HEK293T (cell line): ENCODE measurements at regions not wholly inside any gene's neighbourhood (a gene's known extent, or its start where the extent isn't known, plus 50 kb on each side); places are given as distances from the start of the nearest gene placed in this dataset.

Source experiments
- CTCF ChIA-PET: fragments of 350-600 bp; formaldehyde crosslinking; extraction: SDS; loops from one replicate; lab custom pipeline; 2021; ENCODE audit warnings: antibody characterized with exemption, inconsistent platforms; lab: Yijun Ruan, JAX
- POLR2A ChIA-PET: fragments of 350-600 bp; formaldehyde crosslinking; extraction: SDS; loops from one replicate; lab custom pipeline; 2020; ENCODE audit warnings: antibody characterized with exemption, inconsistent platforms; lab: Yijun Ruan, JAX
- DNase-seq: peaks from one replicate; pipeline ENCODE4 v3.0.0; 2012; ENCODE audit warnings: mixed read lengths; ENCODE audit errors: extremely low spot score
- ARNT ChIP-seq: fragments of 450-650 bp; IDR thresholded peaks from 2 replicates; pipeline ENCODE4 v1.6.1; 2017; ENCODE audit warnings: mild to moderate bottlenecking
- BHLHE40 ChIP-seq: fragments of 450-650 bp; IDR thresholded peaks from 2 replicates; pipeline ENCODE4 v1.6.1; 2016; ENCODE audit warnings: mild to moderate bottlenecking, moderate library complexity, borderline replicate concordance
- CTBP1 ChIP-seq: fragments of 450-650 bp; IDR thresholded peaks from 2 replicates; pipeline ENCODE4 v1.6.1; 2016; ENCODE audit warnings: borderline replicate concordance
- ELF4 ChIP-seq: fragments of 450-650 bp; IDR thresholded peaks from 2 replicates; pipeline ENCODE4 v1.6.1; 2017; ENCODE audit warnings: antibody characterized with exemption
- FOXA1 ChIP-seq: fragments of 450-650 bp; IDR thresholded peaks from 2 replicates; pipeline ENCODE4 v1.6.1; 2016; ENCODE audit warnings: mild to moderate bottlenecking
- FOXK2 ChIP-seq: fragments of 450-650 bp; IDR thresholded peaks from 2 replicates; pipeline ENCODE4 v1.6.1; 2016; ENCODE audit warnings: mild to moderate bottlenecking
- FOXM1 ChIP-seq: fragments of 450-650 bp; IDR thresholded peaks from 2 replicates; pipeline ENCODE4 v1.6.1; 2017; ENCODE audit warnings: mild to moderate bottlenecking, borderline replicate concordance
- HDGF ChIP-seq: fragments of 450-650 bp; IDR thresholded peaks from 2 replicates; pipeline ENCODE4 v1.6.1; 2017; ENCODE audit warnings: antibody characterized with exemption, borderline replicate concordance
- L3MBTL2 ChIP-seq: fragments of 450-650 bp; conservative IDR thresholded peaks from 2 replicates; pipeline ENCODE4 v1.6.1; 2016; ENCODE audit warnings: mild to moderate bottlenecking
- LEF1 ChIP-seq: fragments of 450-650 bp; IDR thresholded peaks from 2 replicates; pipeline ENCODE4 v1.6.1; 2017; ENCODE audit warnings: mild to moderate bottlenecking, borderline replicate concordance
- NFRKB ChIP-seq: fragments of 450-650 bp; IDR thresholded peaks from 2 replicates; pipeline ENCODE4 v1.6.1; 2016; ENCODE audit warnings: mild to moderate bottlenecking, moderate library complexity
- SP1 ChIP-seq: fragments of 450-650 bp; IDR thresholded peaks from 2 replicates; pipeline ENCODE4 v1.6.1; 2017
- SUZ12 ChIP-seq: fragments of 450-650 bp; IDR thresholded peaks from 2 replicates; pipeline ENCODE4 v1.6.1; 2016; ENCODE audit warnings: mild to moderate bottlenecking
- TARDBP ChIP-seq: fragments of 450-650 bp; IDR thresholded peaks from 2 replicates; pipeline ENCODE4 v1.6.1; 2016
- ZNF384 ChIP-seq: fragments of 450-650 bp; IDR thresholded peaks from 2 replicates; pipeline ENCODE4 v1.6.1; 2016
- TF ChIP-seq, protein P1 (sequence below): fragments of 450-650 bp; IDR thresholded peaks from 2 replicates; pipeline ENCODE4 v1.6.1; 2016

DNA sequence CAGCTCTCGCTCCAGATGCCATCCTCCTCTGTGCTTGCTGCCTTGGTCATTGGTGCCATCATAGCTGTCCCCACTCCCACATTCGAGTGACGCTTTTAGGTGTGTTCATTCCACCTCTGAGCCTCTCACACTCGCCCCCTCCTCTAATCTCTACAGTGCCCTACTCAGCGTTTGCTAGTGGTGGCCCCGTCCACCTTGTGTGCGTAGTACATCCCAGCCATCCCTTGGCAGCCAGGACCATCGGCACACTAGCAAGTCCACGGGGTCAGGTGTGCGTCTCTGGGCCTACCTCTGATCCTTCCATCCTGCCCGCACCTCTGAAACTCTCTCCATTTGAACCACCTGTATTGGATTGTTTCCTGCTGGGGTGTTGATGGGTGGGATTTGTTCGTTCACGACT, 54.2 kb upstream of the RGMA start:
- no peak for TF ChIP-seq FOXM1
- TF ChIP-seq ARNT: no peak
- no peak for DNase-seq
- ChIA-PET POLR2A (interaction anchor here (0.5 kb wide), 1 partner anchor 17 kb away, joined by 3 read pairs; no protein-coding TSS in a partner anchor), CTCF (no interaction called here)

DNA sequence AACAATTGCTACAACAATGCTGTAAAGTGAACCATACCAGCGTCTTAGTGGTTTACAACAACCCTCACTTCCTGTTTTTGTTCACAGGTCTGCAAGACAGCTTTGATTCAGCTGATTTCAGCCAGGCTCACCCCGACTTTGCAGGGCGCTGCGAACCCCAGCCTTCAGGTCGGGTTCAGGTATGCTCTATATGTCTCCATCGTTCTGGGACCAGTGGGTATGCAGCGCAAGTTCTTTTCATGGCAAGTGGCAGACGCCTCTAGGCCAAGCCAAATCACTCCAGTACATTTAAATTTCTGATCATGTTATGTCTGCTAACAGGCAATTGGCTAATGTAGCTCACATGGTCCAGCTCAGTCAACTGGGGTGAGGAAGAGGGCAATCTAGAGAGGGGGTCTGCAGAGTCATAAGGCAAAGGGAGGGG, 52.4 kb upstream of the RGMA start:
- ChIA-PET CTCF (no interaction called here), POLR2A (no interaction called here)
- no peak for DNase-seq

DNA sequence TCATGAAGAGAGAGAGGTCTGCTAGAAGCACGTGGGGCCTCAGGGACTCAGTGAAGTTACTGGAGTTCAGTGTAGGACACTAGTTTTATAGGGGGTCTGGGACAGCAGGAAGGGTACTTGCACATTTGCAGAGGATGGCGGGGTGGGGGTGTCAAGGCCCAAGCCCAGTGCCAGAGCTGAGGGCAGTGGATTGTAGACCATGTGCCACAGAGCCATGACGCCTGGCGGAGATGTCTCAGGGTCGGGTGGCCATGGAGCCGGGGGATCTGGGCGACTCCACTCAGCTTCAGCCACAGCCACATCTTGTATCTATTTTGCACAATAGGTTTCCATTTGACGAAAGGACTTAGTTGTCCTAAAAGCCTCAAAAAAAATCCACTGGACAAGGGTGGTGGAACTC, 50.4 kb upstream of the RGMA start:
- POLR2A ChIA-PET: no interaction called here
- CTCF ChIA-PET: no interaction called here
- no peak for TF ChIP-seq LEF1
- no peak for TF ChIP-seq ELF4
- no peak for TF ChIP-seq SUZ12
- TF ChIP-seq L3MBTL2: no peak
- no peak for TF ChIP-seq FOXM1
- no peak for TF ChIP-seq NFRKB
- TF ChIP-seq, protein P1, sequence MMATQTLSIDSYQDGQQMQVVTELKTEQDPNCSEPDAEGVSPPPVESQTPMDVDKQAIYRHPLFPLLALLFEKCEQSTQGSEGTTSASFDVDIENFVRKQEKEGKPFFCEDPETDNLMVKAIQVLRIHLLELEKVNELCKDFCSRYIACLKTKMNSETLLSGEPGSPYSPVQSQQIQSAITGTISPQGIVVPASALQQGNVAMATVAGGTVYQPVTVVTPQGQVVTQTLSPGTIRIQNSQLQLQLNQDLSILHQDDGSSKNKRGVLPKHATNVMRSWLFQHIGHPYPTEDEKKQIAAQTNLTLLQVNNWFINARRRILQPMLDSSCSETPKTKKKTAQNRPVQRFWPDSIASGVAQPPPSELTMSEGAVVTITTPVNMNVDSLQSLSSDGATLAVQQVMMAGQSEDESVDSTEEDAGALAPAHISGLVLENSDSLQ: no peak
- no peak for TF ChIP-seq ZNF384
- TF ChIP-seq BHLHE40: no peak
- TF ChIP-seq FOXA1: no peak
- TF ChIP-seq SP1: no peak
- no peak for TF ChIP-seq HDGF
- TF ChIP-seq ARNT: no peak
- TF ChIP-seq TARDBP: no peak
- TF ChIP-seq CTBP1: no peak
- TF ChIP-seq FOXK2: no peak
- DNase-seq: no peak

More for the DNA sequence above, 52.4 kb upstream of the RGMA start:
- TF ChIP-seq FOXM1: no peak
- no peak for TF ChIP-seq ARNT
- no peak for TF ChIP-seq CTBP1
- no peak for TF ChIP-seq FOXK2
- no peak for TF ChIP-seq SP1
- no peak for TF ChIP-seq FOXA1
- no peak for TF ChIP-seq LEF1
- TF ChIP-seq TARDBP: no peak
- TF ChIP-seq ELF4: no peak
- TF ChIP-seq ZNF384: no peak
- no peak for TF ChIP-seq BHLHE40
- TF ChIP-seq, protein P1: no peak
- TF ChIP-seq L3MBTL2: no peak

DNA sequence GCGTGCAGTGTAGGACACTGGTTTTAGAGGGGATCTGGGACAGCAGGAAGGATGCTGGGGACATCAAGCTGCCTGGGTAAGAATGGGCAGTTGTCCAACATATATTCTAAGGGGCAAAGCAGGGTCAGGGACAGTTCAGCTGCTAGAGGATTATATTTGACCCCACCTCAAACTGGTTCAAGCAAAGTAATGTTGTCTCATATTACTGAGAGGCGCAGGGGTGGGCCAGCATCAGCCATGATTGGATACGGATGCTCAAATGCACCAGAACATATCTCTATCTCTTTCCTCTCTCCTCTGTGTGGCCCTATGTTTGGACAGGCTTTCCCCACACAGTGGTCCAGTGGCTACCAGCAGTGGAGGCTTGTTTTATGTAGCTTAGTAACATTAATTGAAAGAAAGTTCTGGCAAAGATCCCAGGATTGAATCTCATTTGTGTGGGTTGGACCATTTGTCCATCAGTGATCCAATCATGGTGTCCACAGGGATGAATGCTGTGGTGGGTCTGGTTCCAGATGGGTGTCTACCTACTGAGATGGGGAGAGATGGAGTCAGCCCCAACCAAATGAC, 49.8 kb upstream of the RGMA start:
- TF ChIP-seq SP1: no peak
- no peak for TF ChIP-seq ZNF384
- no peak for TF ChIP-seq LEF1
- no peak for TF ChIP-seq ARNT
- ChIA-PET POLR2A (no interaction called here), CTCF (interaction anchor here (0.6 to 0.8 kb wide), 2 partner anchors 46 to 859 kb away, joined by 3 to 4 read pairs; no protein-coding TSS in a partner anchor)
- no peak for DNase-seq
